ENCODE measurements at regions not wholly inside any gene's neighbourhood (a gene's known extent, or its start where the extent isn't known, plus 50 kb on each side); places are given as distances from the start of the nearest gene placed in this dataset.

DNA sequence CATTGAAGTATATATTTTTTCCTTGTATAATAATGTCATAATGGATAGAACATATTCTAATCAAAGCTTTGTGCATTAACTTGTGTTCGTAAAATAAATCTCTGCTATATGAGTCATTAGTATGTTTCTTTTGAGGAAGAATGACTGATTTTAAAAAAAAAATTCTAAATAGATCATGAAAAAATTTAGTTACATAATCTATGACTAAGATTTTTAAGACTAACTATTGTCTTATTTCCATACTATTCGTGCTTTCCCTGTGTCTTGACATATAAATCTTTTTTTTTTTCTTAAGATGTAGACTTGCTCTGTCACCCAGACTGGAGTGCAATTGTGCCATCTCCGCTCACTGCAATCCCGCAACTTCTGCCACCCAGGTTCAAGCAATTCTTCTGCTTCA, 226.1 kb downstream of the DSEL start:
- DNase-seq (ENCODE audit: low read depth, low spot score) = no peak

DNA sequence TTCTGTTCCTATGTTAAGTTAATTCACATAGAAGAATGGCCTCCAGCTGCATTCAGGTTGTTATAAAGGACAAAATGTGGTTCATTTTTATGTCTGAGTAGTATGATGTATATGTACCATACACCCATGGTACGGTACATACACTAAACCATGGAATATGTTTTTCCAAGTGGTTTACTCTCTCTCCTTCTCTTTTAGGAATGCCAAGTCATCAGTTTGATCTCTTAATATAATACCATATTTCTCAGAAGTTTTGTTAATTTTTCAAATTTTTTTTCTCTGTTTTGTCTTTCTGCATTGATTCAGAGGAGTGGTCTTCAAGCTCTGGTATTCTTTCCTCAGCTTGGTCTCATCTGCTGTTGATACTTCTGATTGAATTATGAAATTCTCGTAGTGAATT, 230.9 kb downstream of the DSEL start:
- DNase-seq (ENCODE audit: low read depth, low spot score) = no peak

DNA sequence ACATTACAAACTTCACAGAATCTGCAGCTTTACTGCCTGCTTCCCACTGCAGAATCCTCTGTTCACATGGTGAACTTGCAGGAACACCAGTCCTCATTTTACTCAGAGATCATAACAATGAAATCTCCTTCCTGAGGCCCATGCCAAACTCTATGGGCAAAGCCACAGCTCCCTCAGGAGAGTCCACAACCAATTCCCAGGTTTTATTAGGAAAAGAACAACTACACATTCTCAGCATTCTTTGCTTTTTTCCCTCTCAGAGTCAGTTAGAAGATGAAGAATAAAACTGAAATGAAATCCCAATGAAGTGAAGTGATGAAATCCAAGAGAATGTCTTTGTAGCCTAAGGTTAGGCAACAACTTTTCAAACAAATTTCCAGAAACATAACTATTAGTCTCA, 233.7 kb downstream of the DSEL start:
- no peak for DNase-seq (ENCODE audit: low read depth, low spot score)

DNA sequence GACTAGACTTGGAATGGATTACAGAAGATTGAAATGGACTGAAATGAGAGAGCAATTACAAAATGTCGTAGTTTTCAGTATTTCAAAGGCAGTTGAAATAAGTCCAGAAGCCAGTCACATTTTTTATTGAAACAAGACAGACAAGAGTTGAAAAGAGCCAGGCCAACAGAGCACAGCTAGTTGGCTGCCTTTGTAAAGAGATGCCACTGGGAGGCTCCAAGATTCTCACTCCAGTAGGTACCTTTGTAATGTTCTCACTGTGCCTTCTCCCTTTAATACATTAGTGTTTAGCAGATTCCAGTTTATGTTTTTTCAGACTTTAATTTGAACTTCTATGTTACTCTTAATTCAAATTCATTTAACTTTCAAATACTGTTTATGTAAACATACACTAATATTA, 234.8 kb downstream of the DSEL start:
- DNase-seq (ENCODE audit: low read depth, low spot score) = no peak

DNA sequence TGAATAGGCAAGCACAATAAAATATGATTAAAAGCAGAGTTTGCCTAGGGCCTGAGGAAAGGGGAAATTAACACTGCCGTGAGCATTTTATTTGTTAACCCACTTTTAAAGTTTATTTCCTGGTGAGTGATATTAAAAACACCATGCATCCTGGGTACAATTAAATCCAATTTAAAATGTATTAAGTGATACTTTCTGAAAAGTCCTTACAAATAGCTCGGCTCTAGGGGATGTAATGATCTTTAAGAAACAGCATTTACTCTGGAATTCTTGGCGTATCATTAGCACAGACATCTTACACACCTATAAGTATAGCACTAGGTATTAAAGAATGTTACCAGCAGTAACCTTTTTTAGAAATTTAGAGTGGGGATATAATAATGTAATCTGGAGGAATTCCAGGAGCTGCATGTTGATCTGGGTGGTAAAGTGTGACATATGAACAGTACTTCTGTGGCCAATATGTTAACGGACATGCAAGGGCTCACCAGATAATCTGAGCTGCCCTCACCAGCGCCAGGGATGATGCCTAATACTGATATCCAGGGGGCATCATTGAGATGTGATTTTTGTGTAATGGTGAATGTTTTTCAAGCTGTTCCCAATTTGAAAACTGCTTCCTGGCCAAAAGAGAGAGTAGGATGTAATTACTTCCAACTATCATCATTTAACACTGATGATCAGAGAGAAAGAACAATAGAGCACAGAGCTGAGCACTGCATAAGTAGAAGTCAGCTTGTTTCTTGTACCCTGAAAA, 235.9 kb downstream of the DSEL start:
- DNase-seq (ENCODE audit: low read depth, low spot score) = no peak

DNA sequence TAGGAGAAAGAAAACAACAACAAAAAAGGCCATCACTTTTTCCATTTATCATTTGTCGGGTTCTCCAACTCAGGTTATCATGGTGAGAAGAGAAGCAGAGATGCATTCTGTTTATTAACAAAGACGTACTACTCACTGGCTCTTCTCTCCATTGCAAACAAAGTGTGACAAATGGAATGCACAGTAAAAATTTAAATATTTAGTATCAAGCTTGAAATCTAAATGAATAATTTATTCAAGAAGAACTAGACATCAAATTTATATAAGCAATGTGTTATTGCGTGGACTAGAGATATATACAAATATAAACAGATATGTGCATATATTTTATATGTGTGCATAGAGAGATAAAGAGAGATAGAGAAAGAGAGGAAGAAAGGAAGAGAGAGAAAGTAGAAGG, 236.5 kb downstream of the DSEL start:
- DNase-seq (ENCODE audit: low read depth, low spot score) = no peak

DNA sequence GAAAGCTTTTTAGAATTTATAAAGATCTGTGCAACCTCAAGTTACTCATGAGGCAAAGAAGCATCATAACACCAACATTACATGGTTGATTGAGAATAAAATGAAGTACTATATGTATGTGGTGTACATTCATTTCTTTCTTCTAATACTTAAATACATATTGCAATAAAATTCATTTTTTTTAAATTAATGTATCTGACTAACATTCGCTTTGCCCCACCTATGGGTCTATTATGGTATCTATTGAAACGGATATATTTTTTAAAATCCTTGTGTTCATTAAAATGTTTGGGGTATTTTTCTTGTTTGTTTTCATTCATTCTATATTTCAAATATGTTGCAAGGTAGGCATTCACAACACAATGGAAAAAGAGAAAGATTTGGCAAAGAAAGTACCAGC, 237.5 kb downstream of the DSEL start:
- DNase-seq (ENCODE audit: low read depth, low spot score) = no peak

DNA sequence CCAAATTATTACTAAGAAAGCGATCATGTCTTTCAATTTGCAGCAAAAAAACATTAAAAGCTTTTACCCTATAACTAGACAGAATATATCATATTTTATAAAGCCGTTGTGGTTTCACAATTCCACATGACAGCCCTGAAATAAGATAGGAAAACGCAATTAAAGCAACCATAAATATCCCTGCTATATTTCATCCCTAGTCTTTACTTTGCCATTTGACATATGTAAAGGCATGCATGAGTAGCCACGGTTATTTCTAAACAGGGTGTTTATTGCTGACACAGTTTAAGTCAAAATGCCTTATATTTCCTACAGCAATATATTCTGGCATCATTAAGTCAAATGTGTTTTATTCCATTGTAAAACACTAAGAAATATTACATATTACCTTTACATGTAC, 239.9 kb downstream of the DSEL start:
- DNase-seq (ENCODE audit: low read depth, low spot score) = no peak

DNA sequence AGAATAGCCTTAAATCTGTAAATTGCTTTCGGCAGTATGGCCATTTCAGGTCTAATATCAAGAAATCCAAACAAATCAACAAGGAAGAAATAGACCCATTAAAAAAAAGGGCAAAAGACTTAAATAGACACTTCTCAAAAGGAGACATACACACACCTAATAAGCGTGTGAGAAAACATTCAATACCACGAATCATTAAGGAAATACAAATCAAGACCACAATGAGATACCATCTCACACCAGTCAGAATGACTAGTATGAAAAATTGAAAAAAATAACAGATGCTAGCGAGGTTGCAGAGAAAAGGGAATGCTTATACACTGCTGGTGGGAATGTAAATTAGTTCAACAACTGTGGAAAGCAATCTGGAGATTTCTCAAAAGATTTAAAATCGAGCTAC, 243.2 kb downstream of the DSEL start:
- no peak for DNase-seq (ENCODE audit: low read depth, low spot score)

DNA sequence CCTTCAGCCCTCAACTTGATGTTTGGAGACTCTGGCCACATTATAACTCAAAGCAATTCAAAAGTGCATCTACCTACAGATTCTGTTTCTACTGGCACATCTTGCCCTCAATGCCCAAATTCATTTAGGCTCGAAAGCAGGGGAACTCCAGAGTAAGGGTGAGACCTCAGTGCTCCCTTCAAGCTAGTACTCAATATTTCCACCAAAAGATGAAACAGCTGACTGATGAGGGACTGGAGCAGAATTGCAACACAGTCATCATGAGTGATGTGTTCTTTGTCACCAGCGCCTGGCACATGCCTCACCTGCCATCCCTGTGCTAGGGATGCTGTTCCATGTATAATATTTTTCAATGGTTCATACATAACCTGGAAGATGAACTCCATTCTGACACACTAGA, 247.3 kb downstream of the DSEL start:
- DNase-seq (ENCODE audit: low read depth, low spot score) = no peak

DNA sequence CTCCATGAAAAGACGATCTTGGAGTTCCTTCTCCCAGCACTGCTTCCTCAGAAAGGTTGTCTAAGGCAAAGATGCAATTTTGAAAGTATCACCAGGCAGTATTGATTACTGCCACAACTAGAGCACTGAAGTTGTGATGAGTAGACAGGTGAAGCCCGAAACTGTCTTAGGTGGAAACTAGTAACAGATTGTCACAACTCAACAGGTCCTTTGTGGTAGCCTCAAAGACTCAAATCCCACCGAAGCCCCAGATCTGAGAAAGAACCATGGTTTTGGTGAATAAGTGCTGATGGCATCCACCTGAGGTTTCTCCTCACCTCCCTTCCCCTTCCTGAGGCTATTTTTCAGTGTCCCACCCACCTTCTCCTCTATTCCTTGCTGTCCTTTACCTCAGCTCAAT, 248.0 kb downstream of the DSEL start:
- no peak for DNase-seq (ENCODE audit: low read depth, low spot score)

DNA sequence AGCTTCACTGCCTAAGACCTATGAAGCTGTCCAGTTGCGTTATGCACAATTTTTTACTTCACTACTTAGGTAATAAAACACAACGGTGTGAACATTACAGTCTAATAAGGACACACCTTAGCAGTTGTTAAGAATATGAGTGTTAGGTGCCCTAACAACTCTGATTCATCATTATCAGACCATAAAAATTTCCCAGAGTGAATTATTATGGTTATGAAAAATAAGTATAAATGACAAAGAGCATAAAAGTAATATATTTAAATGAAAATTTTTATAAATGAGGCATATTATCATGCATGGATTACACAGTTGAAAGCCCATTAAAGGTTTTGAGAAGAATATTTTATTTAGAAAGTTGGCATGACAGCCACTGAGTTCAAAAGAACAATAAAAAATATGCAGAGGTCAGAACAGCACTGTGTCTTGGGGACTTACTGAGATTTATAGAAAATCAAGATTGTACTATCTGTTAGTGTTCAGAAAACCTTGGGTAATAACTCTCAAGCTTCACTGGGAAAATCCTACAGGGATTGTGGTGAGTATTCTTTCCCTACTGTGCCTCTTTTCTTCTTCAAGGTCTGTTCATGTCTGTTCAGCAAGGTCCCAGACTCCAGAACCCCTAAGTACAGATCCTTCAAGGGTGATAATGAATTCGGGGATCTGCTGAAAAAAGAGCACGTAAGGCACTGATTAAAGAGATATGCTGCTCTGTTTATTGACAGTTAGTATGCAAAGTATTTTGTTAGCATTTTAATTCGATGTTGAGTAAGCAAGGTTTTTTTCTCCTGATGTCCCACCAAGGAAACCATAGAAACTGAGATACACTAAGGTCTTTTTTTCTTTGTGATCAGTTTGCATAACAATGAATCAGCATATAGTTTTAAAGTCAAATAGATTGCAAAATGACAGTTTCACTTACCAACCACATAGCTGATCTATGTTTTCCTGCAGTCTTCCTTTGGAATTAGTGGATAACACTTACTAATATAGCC, 250.0 kb downstream of the DSEL start:
- no peak for DNase-seq (ENCODE audit: low read depth, low spot score)

DNA sequence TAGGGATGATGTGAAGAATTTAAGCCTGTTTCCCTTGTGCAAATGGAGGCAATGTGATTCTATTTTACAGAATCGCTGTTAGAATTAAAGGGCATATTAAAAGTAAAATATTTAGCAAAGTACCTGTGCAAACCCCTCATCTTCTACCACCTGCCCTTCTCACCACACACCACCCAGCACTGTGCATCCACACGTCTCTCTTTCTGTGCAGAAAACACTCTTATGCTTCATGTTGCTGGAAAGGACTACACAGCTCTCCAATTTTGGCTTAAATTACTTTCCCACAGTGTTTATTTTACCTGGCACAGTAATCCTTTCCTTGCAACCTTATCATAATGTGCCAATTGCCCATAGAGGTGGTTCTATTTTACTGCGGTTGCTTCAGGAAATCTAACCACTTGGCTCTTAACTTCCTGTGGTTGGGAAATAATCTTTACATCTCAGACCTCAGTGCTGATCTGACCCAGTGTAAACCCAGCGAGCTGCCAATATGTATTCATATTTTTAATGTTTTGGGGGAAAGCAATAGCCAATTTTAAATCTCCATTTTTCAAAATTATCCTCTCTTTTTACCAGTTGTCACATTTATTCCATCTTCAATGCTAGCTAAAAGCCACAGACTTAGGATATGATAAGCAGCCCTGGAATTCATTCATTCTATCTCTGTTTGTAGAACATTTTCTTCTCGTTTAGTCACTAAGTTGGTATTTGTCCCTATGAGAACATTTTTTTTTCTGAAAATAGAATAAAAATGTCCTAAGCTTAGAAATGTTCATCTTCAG, 250.9 kb downstream of the DSEL start:
- no peak for DNase-seq (ENCODE audit: low read depth, low spot score)

DNA sequence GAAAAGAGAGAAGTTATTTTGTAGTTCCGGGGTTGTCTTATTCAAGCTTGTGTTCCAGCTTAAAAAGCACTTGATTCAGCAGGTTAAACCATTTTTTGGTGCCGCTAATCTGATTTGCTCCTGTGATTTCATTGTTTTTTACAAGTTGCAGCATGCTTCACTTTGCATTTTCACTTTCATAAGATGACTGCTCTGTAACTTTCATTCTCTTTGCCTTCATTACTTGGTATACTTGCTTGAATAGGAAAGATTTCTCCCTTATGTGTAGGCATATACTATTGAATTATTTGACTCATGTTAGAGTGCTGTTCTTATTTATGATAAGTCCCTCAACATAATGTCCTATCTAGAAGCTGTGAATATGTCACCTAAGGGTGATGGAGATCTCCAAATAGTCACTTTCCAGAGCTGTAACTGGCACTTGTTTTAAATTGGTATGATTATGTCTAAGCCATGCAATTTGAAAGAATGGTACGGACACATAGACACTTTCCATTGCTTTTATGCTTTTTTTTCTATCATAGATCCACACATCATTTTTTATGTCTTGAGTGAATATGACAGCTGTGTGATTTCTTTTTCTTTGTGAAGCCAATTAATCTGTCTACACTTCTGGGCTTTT, 254.5 kb downstream of the DSEL start:
- no peak for DNase-seq (ENCODE audit: low read depth, low spot score)

DNA sequence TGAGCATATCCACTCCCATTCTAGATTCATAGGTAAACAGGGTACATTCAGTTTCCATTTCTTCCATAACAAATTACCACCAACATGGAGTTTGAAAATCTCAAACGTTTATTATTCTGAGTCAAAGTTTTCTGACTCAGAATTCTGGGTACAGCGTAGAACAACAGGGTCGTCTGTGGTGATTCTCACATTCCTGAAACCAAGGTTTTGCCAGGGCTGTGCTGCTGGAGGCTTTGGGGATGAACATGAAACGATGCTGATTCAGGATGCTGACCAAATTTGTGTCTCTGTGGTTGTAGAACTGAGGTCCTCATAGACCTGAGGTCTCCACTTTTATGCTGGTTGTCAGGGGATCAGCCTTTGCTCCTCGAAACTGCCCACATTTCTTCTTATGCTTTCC, 255.7 kb downstream of the DSEL start:
- DNase-seq (ENCODE audit: low read depth, low spot score) = no peak

DNA sequence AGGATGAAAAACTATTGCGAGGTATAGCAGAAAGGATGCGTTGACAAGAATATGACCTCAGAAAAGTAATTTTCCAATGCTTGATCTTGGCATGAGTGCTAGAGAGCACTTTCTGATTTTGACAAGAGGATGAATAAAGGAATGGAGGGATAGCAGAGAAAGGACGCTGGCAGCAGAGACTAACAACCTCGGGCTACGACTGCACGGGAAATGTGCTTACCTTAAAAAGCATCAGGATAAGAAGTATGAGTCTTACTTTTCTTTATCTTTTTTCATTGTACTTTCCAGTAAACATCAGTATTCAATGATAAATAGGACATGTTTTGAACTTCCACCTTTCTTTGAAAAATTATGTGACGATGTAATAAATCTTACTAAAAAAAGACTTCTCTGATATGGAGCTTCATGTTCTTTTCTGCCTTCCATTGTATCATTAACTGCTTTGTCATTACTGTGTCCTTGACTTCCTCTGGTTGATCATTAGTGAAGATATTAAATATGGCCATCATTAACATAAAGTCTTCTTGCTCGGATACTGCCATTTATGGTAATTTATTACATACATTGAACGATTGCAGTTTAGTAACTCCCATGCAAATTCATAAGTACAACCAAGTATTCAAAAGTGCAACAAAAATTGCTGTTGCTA, 265.6 kb downstream of the DSEL start:
- DNase-seq (ENCODE audit: low read depth, low spot score) = no peak

DNA sequence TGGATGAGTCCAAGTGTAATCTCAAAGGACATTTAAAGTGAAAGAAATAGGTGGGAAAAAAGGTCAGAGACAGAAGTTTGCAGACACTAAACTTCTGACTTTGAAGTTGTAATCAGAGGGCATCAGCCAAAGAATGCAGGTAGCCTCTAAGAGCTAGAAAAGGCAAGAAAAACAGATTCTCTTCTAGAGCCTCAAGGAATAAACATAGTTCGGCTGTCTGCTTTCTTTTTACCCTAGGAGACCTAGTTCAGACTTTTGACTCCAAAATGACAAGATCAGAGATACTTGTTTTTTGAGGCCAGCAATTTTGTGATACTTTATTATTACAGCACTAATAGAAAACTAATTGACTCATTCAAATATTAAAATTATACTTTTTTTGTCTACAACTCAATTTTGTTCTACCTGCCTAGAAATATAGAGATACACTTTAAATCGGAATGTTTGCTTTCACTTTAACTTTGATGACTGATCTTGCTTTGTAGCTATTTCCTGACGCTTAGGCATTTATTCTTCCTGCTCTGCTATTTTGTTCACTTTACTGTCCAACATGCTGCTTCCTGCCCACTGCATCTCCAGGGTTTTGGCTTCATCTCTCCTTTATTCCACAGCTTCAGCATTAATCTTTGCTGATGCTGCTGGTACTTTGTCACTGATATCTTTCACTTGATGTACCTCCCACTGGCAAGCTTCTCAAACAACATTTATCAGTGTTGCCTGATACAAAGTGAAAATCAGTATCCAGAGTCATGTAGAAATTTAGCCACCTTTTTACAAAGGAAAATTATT, 272.5 kb downstream of the DSEL start:
- DNase-seq (ENCODE audit: low read depth, low spot score) = no peak

DNA sequence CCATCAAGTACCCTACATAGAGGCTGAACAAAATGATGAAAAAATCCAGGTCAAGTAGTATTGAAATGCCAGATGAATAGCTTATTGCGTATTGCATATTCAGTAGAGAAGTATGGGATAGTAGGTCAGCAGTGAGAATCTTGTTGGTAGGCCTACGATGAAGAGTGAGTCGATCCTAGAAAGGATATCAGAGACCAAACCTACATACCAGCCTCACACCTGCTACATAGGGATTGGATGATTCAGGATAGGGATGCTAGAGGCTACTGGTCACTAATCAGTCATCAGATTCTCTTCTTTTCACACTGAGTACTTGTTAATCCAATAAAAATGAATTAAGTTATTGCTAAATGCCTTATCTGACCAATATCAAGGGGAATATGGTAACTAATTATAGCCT, 274.5 kb downstream of the DSEL start:
- DNase-seq (ENCODE audit: low read depth, low spot score) = no peak

DNA sequence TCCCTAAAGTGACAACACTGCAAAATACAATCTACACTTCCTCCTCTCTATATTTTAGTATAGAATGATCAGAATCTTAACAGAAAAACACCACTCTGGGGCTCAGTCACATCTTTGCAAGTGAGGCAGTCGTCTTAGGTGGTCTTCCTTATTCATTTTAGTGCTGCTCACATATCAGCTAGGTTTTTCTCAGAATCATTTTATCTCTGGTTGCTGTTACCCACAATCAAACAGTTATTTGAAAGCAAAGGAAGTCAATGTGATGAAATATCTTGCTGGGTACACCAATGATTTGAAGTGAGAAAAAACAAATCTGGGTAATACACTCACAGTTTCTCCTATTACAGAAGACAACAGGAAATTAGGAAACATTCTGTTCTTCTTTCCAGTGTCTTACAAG, 275.2 kb downstream of the DSEL start:
- no peak for DNase-seq (ENCODE audit: low read depth, low spot score)

DNA sequence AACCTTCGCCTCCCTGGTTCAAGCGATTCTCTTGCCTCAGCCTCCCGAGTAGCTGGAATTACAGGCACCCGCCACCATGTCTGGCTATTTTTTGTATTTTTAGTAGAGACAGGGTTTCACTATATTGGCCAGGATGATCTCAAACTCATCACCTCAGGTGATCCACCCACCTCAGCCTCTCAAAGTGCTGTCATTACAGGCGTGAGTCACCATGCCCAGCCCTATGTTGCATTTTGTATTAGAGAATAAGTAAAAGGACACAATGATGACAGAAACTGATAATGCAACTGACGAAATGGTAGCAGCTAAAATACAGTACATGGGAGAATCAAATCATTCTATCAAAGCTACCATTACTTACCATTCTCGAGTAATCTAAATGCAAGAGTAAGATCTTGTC, 276.7 kb downstream of the DSEL start:
- no peak for DNase-seq (ENCODE audit: low read depth, low spot score)

Data from smooth muscle cell of the brain vasculature (primary cell).